Fibroblast of skin of left quadriceps (primary cell): ENCODE measurements at regions not wholly inside any gene's neighbourhood (a gene's known extent, or its start where the extent isn't known, plus 50 kb on each side); places are given as distances from the start of the nearest gene placed in this dataset.

Experiments used
- DNase-seq, 2 experiments: peaks; one replicate each; pipeline ENCODE4 v3.0.0-alpha.2; 2013; ENCODE audit warnings: low read depth in 2 of 2

- DNase-seq: no peak
Measured at GRCh38 chr12:130216031-130216430, 53.8 kb downstream of the FZD10 start.

GRCh38 chr12:130218682-130219081, 56.4 kb downstream of the FZD10 start:
- no peak for DNase-seq

- DNase-seq: no peak
Measured at GRCh38 chr12:130219929-130220705, 57.9 kb downstream of the FZD10 start.

GRCh38 chr12:130220706-130221100, 58.4 kb downstream of the FZD10 start:
- no peak for DNase-seq

GRCh38 chr12:130222519-130223218, 60.4 kb downstream of the FZD10 start:
- no peak for DNase-seq

- DNase-seq: no peak
Measured at GRCh38 chr12:130223767-130224244, 61.5 kb downstream of the FZD10 start.

GRCh38 chr12:130224613-130225012, 62.3 kb downstream of the FZD10 start:
- no peak for DNase-seq

GRCh38 chr12:130225347-130225746, 63.1 kb downstream of the FZD10 start:
- DNase-seq: no peak

- DNase-seq: no peak
Measured at GRCh38 chr12:130226126-130226525, 63.9 kb downstream of the FZD10 start.

GRCh38 chr12:130226771-130227170, 64.5 kb downstream of the FZD10 start:
- no peak for DNase-seq

- DNase-seq: no peak
Measured at GRCh38 chr12:130227641-130228040, 65.4 kb downstream of the FZD10 start.

GRCh38 chr12:130236446-130236845, 74.2 kb downstream of the FZD10 start:
- DNase-seq: no peak

GRCh38 chr12:130240831-130241590, 78.7 kb downstream of the FZD10 start:
- no peak for DNase-seq

- DNase-seq: no peak
Measured at GRCh38 chr12:130242506-130242905, 80.2 kb downstream of the FZD10 start.

GRCh38 chr12:130245251-130245650, 83.0 kb downstream of the FZD10 start:
- no peak for DNase-seq

- DNase-seq: no peak
Measured at GRCh38 chr12:130246560-130246959, 84.3 kb downstream of the FZD10 start.

GRCh38 chr12:130247634-130248237, 85.5 kb downstream of the FZD10 start:
- no peak for DNase-seq

- DNase-seq: no peak
Measured at GRCh38 chr12:130249376-130249775, 87.1 kb downstream of the FZD10 start.

GRCh38 chr12:130251236-130251780, 86.4 kb upstream of the PIWIL1 start:
- DNase-seq: no peak

GRCh38 chr12:130253866-130254265, 83.8 kb upstream of the PIWIL1 start:
- no peak for DNase-seq

- no peak for DNase-seq
Measured at GRCh38 chr12:130254461-130255276, 83.0 kb upstream of the PIWIL1 start.
